ENCODE measurements at regions not wholly inside any gene's neighbourhood (a gene's known extent, or its start where the extent isn't known, plus 50 kb on each side); places are given as distances from the start of the nearest gene placed in this dataset.

- TF ChIP-seq POLR2A (IDR thresholded peaks at IDR 0.05) = no peak
- TF ChIP-seq, protein P1, sequence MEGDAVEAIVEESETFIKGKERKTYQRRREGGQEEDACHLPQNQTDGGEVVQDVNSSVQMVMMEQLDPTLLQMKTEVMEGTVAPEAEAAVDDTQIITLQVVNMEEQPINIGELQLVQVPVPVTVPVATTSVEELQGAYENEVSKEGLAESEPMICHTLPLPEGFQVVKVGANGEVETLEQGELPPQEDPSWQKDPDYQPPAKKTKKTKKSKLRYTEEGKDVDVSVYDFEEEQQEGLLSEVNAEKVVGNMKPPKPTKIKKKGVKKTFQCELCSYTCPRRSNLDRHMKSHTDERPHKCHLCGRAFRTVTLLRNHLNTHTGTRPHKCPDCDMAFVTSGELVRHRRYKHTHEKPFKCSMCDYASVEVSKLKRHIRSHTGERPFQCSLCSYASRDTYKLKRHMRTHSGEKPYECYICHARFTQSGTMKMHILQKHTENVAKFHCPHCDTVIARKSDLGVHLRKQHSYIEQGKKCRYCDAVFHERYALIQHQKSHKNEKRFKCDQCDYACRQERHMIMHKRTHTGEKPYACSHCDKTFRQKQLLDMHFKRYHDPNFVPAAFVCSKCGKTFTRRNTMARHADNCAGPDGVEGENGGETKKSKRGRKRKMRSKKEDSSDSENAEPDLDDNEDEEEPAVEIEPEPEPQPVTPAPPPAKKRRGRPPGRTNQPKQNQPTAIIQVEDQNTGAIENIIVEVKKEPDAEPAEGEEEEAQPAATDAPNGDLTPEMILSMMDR (IDR thresholded peaks at IDR 0.05) = no peak
- DNase-seq = peak in 2 of 3 donors; percentile 6 to 21
- no peak overlapping the region for H3K27ac ChIP-seq
- H3K4me1 ChIP-seq = no peaks in the 10 kb centered on the region
- H3K9me3 ChIP-seq = no peaks in the 10 kb centered on the region
- H3K4me3 ChIP-seq = no peak overlapping the region
- H3K27me3 ChIP-seq = no peaks in the 10 kb centered on the region
- no peaks in the 10 kb centered on the region for H3K36me3 ChIP-seq
Measured at GRCh38 chr3:13705702-13706280, 156.9 kb downstream of the FBLN2 start.

DNA sequence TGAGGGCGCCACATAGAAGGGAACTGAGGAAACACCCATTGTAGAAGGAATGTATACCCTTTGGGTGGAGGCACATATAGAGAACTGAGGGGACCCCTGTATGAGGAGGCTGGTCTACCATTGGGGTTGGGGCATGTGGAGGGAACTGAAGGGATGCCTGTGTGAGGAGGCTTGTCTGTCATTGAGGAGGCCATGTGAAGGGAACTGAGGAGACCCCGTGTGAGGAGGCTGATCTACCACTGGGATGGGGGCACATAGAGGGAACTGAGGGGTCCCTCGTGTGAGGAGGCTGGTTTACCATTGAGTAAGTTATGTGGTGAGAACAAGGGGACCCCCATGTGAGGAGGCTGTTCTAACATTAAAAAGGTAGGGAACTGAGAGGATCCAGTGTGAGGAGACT, 156.1 kb downstream of the FBLN2 start:
- Histone ChIP-seq H3K4me3 (no peak overlapping the region), H3K27me3 (no peaks in the 10 kb centered on the region), H3K27ac (no peak overlapping the region), H3K9me3 (no peaks in the 10 kb centered on the region), H3K4me1 (no peaks in the 10 kb centered on the region), H3K36me3 (no peaks in the 10 kb centered on the region)
- peak in 2 of 3 donors; percentile 5 to 27 for DNase-seq
- TF ChIP-seq, protein P1 (IDR thresholded peaks at IDR 0.05) = no peak
- TF ChIP-seq POLR2A (IDR thresholded peaks at IDR 0.05) = no peak

- no peaks in the 10 kb centered on the region for H3K36me3 ChIP-seq
- H3K4me1 ChIP-seq = no peaks in the 10 kb centered on the region
- peak in 1 of 3 donors; percentile 6 for DNase-seq
- no peak overlapping the region for H3K4me3 ChIP-seq
- no peak overlapping the region for H3K27ac ChIP-seq
- no peaks in the 10 kb centered on the region for H3K9me3 ChIP-seq
- TF ChIP-seq, protein P1 (IDR thresholded peaks at IDR 0.05) = no peak
- TF ChIP-seq POLR2A (IDR thresholded peaks at IDR 0.05) = no peak
- no peaks in the 10 kb centered on the region for H3K27me3 ChIP-seq
Measured at GRCh38 chr3:13704174-13704573, 155.2 kb downstream of the FBLN2 start.

- Histone ChIP-seq H3K36me3 (no peaks in the 10 kb centered on the region), H3K9me3 (no peaks in the 10 kb centered on the region), H3K4me1 (no peaks in the 10 kb centered on the region), H3K27ac (no peak overlapping the region), H3K4me3 (no peak overlapping the region), H3K27me3 (no peaks in the 10 kb centered on the region)
- peak in 2 of 3 donors; percentile 12 to 36 for DNase-seq
- TF ChIP-seq, protein P1 (IDR thresholded peaks at IDR 0.05) = no peak
- TF ChIP-seq POLR2A (IDR thresholded peaks at IDR 0.05) = no peak
Measured at GRCh38 chr3:13703071-13703470, 154.1 kb downstream of the FBLN2 start.

- H3K4me3 ChIP-seq = no peak overlapping the region
- H3K27ac ChIP-seq = no peak overlapping the region
- H3K4me1 ChIP-seq = no peaks in the 10 kb centered on the region
- no peaks in the 10 kb centered on the region for H3K27me3 ChIP-seq
- H3K9me3 ChIP-seq = no peaks in the 10 kb centered on the region
- TF ChIP-seq, protein P1 (IDR thresholded peaks at IDR 0.05) = no peak
- no peak for TF ChIP-seq POLR2A (IDR thresholded peaks at IDR 0.05)
- peak in 1 of 3 donors; percentile 13 for DNase-seq
- no peaks in the 10 kb centered on the region for H3K36me3 ChIP-seq
Measured at GRCh38 chr3:13702286-13702685, 153.4 kb downstream of the FBLN2 start.

DNA sequence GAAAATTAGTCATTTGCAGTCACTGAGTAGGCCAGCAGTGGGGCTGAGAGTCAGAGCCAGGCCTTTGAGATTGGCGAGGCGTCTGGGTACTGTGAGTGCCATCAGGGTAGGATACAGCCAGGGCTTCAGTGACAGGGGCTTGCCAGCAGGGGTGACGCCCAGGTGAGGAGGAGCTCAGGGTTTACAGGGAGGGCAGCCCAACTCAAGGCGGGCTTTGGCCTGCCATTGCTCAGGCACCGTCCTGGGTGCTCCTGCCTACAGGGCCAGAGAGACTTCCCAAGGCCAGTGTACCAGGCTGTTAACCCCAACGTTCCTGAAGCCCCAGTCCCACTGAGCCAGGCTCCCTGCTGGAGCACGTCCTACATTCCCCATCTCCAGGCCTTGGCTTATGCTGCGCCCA, 152.0 kb downstream of the FBLN2 start:
- H3K9me3 ChIP-seq = no peaks in the 10 kb centered on the region

More for the DNA sequence above, 152.0 kb downstream of the FBLN2 start:
- TF ChIP-seq POLR2A (IDR thresholded peaks at IDR 0.05) = no peak
- TF ChIP-seq, protein P1 (IDR thresholded peaks at IDR 0.05) = no peak
- Histone ChIP-seq H3K4me3 (no peak overlapping the region), H3K27me3 (no peaks in the 10 kb centered on the region), H3K27ac (no peak overlapping the region), H3K4me1 (no peaks in the 10 kb centered on the region), H3K36me3 (no peaks in the 10 kb centered on the region)
- peak in 1 of 3 donors; percentile 10 for DNase-seq
